ENCODE measurements at regions not wholly inside any gene's neighbourhood (a gene's known extent, or its start where the extent isn't known, plus 50 kb on each side); places are given as distances from the start of the nearest gene placed in this dataset.
"Not testable (repeated sequence)": the region's sequence is repeated elsewhere in the genome, so short reads cannot be mapped to it uniquely, and the experiment has no call there.

DNA sequence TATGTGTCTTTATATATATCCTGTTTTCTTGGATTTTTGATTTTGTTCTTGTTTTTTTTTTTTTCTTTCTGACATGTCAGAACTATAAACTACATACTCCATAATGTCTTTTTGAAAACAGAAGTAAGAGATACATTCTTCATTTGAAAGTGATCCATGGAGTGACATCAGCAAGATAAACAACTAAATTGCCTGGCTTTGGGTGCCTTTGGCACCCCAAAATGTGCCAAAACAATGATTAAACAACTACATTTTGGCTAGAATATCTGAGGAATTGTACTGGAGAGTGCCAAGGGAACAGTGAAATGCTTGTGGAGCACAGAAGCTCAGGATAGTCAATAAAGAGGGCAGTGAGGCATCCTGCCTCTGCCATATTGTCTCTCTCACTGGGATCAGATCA is 766.1 kb upstream of the ANO3 start:
- H3K4me3 ChIP-seq (ENCODE audit: low read depth, low read length) = no peak overlapping the region
- no peaks in the 10 kb centered on the region for H3K27me3 ChIP-seq (ENCODE audit: insufficient read depth, low read length)
- no peaks in the 10 kb centered on the region for H3K79me2 ChIP-seq (ENCODE audit: control insufficient read depth, insufficient read depth, low read length, unreplicated experiment)
- H3K4me1 ChIP-seq (ENCODE audit: control insufficient read depth, insufficient read depth, low read length, unreplicated experiment) = no peaks in the 10 kb centered on the region
- no peak overlapping the region for H3K27ac ChIP-seq (ENCODE audit: low read depth, low read length)
- no peaks in the 10 kb centered on the region for H3K36me3 ChIP-seq (ENCODE audit: insufficient read depth, low read length)
- no peak overlapping the region for H2AFZ ChIP-seq (ENCODE audit: low read length, unreplicated experiment)

DNA sequence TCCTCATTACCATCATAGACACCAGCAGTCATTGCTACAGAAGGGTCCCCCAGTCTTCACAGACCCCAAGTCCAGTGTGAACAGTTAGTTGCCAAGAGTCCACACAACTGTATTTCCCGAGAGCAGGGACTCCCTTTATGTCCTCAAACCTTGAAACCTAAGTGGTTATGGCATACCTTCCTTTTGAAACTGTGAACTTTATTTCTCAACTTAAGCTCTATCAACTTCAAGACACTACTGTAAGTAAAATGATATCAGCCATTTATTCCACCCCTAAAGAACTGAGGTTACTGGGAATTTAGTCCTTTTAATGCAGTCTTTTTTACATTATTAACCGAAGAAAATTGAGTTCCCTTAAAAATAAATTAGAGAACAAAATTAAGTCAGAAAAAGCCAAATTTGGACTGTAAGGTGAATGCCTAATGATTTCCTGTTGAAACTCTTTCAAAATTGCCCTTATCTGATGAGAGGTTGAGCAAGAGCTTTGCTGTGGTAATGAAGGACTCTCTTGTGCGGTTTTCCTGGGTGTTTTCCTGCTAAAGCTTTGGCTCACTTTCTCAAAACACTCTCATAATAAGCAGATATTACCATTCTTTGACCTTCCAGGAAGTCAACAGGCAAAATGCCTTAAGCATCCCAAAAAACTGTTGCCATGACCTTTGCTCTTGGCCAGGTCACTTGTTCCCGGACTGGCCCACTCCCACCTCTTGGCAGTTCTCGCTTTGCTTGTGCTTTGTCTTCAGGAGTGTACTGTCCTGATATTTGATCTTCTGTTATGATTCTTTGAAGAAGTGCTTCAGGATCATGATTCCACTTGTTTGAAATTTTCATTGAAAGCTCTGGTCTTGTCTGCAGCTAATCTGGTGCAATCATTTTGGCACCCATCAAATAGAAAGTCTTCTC is 765.4 kb upstream of the ANO3 start:
- H3K4me1 ChIP-seq (ENCODE audit: control insufficient read depth, insufficient read depth, low read length, unreplicated experiment) = no peaks in the 10 kb centered on the region
- H2AFZ ChIP-seq (ENCODE audit: low read length, unreplicated experiment) = no peak overlapping the region
- H3K4me3 ChIP-seq (ENCODE audit: low read depth, low read length) = no peak overlapping the region
- no peaks in the 10 kb centered on the region for H3K27me3 ChIP-seq (ENCODE audit: insufficient read depth, low read length)
- no peak overlapping the region for H3K27ac ChIP-seq (ENCODE audit: low read depth, low read length)
- no peaks in the 10 kb centered on the region for H3K36me3 ChIP-seq (ENCODE audit: insufficient read depth, low read length)
- no peaks in the 10 kb centered on the region for H3K79me2 ChIP-seq (ENCODE audit: control insufficient read depth, insufficient read depth, low read length, unreplicated experiment)

DNA sequence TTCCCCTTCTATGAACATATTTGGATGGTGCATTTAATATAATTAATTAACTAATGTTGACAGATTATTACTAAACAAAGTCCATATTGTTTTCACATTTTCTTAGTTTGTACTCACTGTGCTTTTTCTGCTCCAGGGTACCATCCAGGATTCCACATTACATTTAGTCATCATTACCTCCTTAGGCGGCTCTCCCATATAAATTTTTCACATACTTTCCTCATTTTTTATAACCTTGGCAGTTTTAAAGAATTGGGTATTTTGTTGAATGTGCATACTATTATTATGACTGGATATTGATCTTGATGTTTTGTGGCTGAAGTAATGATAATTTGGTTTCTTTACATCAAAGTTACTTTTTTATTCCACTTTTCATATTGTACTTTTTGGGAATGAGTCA is 755.6 kb upstream of the ANO3 start:
- Histone ChIP-seq H3K79me2 (ENCODE audit: control insufficient read depth, insufficient read depth, low read length, unreplicated experiment) (no peaks in the 10 kb centered on the region), H3K27me3 (ENCODE audit: insufficient read depth, low read length) (no peaks in the 10 kb centered on the region), H3K4me3 (ENCODE audit: low read depth, low read length) (no peak overlapping the region), H3K36me3 (ENCODE audit: insufficient read depth, low read length) (no peaks in the 10 kb centered on the region), H3K4me1 (ENCODE audit: control insufficient read depth, insufficient read depth, low read length, unreplicated experiment) (no peaks in the 10 kb centered on the region), H3K27ac (ENCODE audit: low read depth, low read length) (no peak overlapping the region), H2AFZ (ENCODE audit: low read length, unreplicated experiment) (no peak overlapping the region)

DNA sequence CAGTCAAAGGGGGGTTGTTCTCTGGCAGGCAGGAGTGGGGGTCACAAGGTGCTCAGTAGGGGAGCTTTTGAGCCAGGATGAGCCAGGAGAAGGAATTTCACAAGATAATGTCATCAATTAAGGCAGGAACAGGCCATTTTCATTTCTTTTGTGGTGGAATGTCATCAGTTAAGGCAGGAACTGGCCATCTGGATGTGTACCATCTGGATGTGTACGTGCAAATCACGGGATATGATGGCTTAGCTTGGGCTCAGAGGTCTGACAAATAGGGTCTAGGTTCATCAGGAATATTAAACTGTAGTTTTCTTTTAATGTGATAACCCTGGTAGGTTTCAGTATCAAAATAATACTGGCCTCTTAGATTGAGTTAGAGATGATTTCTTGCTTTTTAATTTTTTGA is 752.4 kb upstream of the ANO3 start:
- not testable (repeated sequence) for H3K27ac ChIP-seq (ENCODE audit: low read depth, low read length); H3K27me3 ChIP-seq (ENCODE audit: insufficient read depth, low read length); H3K4me1 ChIP-seq (ENCODE audit: control insufficient read depth, insufficient read depth, low read length, unreplicated experiment); H3K4me3 ChIP-seq (ENCODE audit: low read depth, low read length); H2AFZ ChIP-seq (ENCODE audit: low read length, unreplicated experiment); H3K79me2 ChIP-seq (ENCODE audit: control insufficient read depth, insufficient read depth, low read length, unreplicated experiment); H3K36me3 ChIP-seq (ENCODE audit: insufficient read depth, low read length)

DNA sequence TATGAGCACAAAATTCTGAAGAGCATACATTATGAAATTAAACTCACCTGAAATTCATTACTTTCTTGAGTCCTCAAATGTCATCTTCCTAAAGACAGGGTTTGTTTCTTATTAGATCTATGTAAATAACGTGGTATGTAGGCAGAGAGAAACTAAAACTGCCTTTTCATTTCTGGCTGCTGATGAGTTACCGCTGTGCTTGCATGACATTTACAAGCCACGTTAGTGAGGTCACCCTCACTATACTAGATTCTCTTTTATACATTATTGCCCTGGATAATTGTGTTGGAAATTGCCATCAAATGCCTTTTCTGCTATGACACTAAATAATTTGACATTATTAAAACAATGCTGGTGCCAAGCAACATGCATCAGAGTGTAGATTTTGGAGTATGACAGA is 748.3 kb upstream of the ANO3 start:
- H3K4me1 ChIP-seq (ENCODE audit: control insufficient read depth, insufficient read depth, low read length, unreplicated experiment) = no peaks in the 10 kb centered on the region
- no peak overlapping the region for H2AFZ ChIP-seq (ENCODE audit: low read length, unreplicated experiment)
- no peak overlapping the region for H3K4me3 ChIP-seq (ENCODE audit: low read depth, low read length)
- no peak overlapping the region for H3K27ac ChIP-seq (ENCODE audit: low read depth, low read length)
- H3K36me3 ChIP-seq (ENCODE audit: insufficient read depth, low read length) = no peaks in the 10 kb centered on the region
- H3K79me2 ChIP-seq (ENCODE audit: control insufficient read depth, insufficient read depth, low read length, unreplicated experiment) = no peaks in the 10 kb centered on the region
- no peaks in the 10 kb centered on the region for H3K27me3 ChIP-seq (ENCODE audit: insufficient read depth, low read length)

DNA sequence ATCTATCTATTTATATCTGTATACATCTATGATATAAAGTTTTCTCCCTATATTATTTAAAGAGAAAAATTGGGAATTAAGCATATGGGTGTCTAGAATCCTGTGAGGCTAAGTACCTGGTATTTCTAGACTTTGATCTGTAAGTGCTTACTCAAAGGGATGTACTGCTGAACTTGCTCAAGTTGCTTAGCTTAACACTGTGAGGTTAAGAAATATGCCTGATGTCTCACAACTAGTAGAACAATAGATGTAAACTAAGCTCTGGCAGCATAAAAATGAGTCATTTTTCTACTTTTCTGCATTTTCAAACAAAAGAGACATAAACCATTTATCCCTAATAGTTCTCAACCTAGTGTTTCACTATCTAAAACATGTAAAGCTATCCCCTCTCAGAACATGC is 744.4 kb upstream of the ANO3 start:
- Histone ChIP-seq H3K36me3 (ENCODE audit: insufficient read depth, low read length) (no peaks in the 10 kb centered on the region), H2AFZ (ENCODE audit: low read length, unreplicated experiment) (no peak overlapping the region), H3K4me3 (ENCODE audit: low read depth, low read length) (no peak overlapping the region), H3K27me3 (ENCODE audit: insufficient read depth, low read length) (no peaks in the 10 kb centered on the region), H3K4me1 (ENCODE audit: control insufficient read depth, insufficient read depth, low read length, unreplicated experiment) (no peaks in the 10 kb centered on the region), H3K79me2 (ENCODE audit: control insufficient read depth, insufficient read depth, low read length, unreplicated experiment) (no peaks in the 10 kb centered on the region), H3K27ac (ENCODE audit: low read depth, low read length) (no peak overlapping the region)

DNA sequence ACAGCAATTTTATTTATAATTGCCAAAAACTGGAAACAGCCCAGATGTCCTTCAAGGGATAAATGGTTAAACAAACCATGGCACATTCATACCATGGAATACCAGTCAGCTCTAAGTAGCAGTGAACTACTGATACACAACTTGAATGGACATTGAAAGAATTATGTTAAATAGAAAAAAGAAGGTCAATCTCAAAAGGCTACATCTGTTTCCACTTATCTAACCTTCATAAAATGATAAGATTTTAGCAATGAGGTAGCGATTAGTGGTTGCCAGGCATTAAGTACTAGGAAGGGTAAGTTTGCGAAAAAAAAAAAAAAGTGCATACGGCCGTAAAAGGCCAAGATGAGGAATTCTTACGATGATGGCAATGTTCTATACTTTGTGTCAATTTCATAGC is 738.7 kb upstream of the ANO3 start:
- Histone ChIP-seq H3K4me3 (ENCODE audit: low read depth, low read length) (no peak overlapping the region), H3K4me1 (ENCODE audit: control insufficient read depth, insufficient read depth, low read length, unreplicated experiment) (no peaks in the 10 kb centered on the region), H3K79me2 (ENCODE audit: control insufficient read depth, insufficient read depth, low read length, unreplicated experiment) (no peaks in the 10 kb centered on the region), H2AFZ (ENCODE audit: low read length, unreplicated experiment) (no peak overlapping the region), H3K27ac (ENCODE audit: low read depth, low read length) (no peak overlapping the region), H3K36me3 (ENCODE audit: insufficient read depth, low read length) (no peaks in the 10 kb centered on the region), H3K27me3 (ENCODE audit: insufficient read depth, low read length) (no peaks in the 10 kb centered on the region)

DNA sequence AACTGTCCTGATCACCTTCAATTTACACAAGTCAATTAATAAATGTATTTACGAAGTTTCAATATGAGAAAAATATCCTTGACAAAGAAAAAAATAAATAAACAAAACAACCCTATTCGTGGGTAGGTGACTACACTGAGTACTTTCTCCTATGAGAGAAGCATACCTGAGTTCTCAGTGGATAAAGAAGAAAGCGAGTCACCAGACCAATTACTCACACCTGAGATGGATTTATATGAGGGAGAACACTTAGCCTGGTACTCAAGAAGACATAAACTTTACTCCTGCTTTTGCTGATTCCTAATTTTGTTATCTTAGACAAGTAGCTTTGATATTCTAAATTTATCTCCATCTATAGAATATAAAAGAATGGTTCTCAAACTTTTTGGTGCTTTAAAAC is 735.2 kb upstream of the ANO3 start:
- Histone ChIP-seq H3K36me3 (ENCODE audit: insufficient read depth, low read length) (no peaks in the 10 kb centered on the region), H3K79me2 (ENCODE audit: control insufficient read depth, insufficient read depth, low read length, unreplicated experiment) (no peaks in the 10 kb centered on the region), H3K4me1 (ENCODE audit: control insufficient read depth, insufficient read depth, low read length, unreplicated experiment) (no peaks in the 10 kb centered on the region), H2AFZ (ENCODE audit: low read length, unreplicated experiment) (no peak overlapping the region), H3K27ac (ENCODE audit: low read depth, low read length) (no peak overlapping the region), H3K4me3 (ENCODE audit: low read depth, low read length) (no peak overlapping the region), H3K27me3 (ENCODE audit: insufficient read depth, low read length) (no peaks in the 10 kb centered on the region)

DNA sequence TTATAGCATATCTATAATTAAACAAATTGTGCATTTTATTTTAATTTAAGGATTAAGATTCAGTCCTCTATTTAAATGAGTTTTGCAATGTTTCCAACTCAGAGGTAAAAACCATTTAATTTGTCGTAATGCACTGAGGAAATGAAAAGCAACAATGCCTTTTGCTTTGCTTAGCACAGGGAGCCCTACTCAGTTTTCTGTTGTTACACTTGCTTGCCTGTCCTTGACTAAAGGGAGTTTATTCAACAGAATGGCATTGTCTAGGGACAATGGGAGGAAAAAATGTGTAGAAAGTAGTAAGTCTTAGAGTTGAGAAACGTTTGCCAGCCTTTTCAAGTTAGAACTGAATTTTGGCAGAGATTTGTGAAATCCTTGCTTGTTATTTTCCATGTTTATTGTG is 734.2 kb upstream of the ANO3 start:
- H3K4me1 ChIP-seq (ENCODE audit: control insufficient read depth, insufficient read depth, low read length, unreplicated experiment) = no peaks in the 10 kb centered on the region
- no peaks in the 10 kb centered on the region for H3K36me3 ChIP-seq (ENCODE audit: insufficient read depth, low read length)
- H3K4me3 ChIP-seq (ENCODE audit: low read depth, low read length) = no peak overlapping the region
- no peak overlapping the region for H2AFZ ChIP-seq (ENCODE audit: low read length, unreplicated experiment)
- no peaks in the 10 kb centered on the region for H3K79me2 ChIP-seq (ENCODE audit: control insufficient read depth, insufficient read depth, low read length, unreplicated experiment)
- H3K27ac ChIP-seq (ENCODE audit: low read depth, low read length) = no peak overlapping the region
- H3K27me3 ChIP-seq (ENCODE audit: insufficient read depth, low read length) = no peaks in the 10 kb centered on the region

DNA sequence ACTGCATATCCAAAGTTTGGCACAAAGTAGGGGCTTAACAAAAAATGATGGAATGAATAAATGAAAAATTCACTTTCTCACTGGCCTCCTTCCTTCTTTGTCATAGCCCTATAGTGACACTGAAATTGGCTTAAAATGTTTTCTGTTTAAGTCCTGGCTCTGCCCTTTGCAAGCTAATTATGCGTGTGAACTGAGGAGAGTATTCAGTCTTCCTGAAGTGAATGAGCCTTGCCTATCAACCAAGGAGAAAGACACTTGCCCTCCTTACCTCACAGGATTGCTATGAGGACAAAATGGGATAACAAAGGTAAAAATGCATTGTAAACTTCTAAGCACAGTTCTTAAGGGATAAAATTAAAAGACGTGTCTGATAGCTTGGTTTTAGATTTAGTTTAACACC is 729.8 kb upstream of the ANO3 start:
- Histone ChIP-seq H3K4me3 (ENCODE audit: low read depth, low read length) (no peak overlapping the region), H3K79me2 (ENCODE audit: control insufficient read depth, insufficient read depth, low read length, unreplicated experiment) (no peaks in the 10 kb centered on the region), H2AFZ (ENCODE audit: low read length, unreplicated experiment) (no peak overlapping the region)

DNA sequence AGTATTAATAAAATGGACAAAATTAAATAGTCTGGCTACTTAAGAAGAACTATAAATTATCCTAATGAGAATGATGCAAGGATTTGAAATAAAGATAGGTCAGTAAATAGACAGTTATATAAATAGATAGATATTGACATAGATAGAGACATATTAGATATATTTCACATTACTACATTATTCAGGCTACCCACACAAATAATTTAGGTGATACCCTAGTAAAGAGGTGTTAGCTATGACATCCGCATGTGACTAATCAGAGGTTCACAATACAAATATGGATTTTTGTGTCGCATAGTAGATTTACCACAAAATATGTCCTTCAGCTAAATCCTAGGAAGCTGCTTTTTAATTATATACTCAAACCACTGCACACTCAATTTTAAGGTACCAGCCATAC is 729.0 kb upstream of the ANO3 start:
- H2AFZ ChIP-seq (ENCODE audit: low read length, unreplicated experiment) = no peak overlapping the region
- H3K4me3 ChIP-seq (ENCODE audit: low read depth, low read length) = no peak overlapping the region
- H3K36me3 ChIP-seq (ENCODE audit: insufficient read depth, low read length) = no peaks in the 10 kb centered on the region
- H3K79me2 ChIP-seq (ENCODE audit: control insufficient read depth, insufficient read depth, low read length, unreplicated experiment) = no peaks in the 10 kb centered on the region
- no peaks in the 10 kb centered on the region for H3K4me1 ChIP-seq (ENCODE audit: control insufficient read depth, insufficient read depth, low read length, unreplicated experiment)
- no peak overlapping the region for H3K27ac ChIP-seq (ENCODE audit: low read depth, low read length)
- H3K27me3 ChIP-seq (ENCODE audit: insufficient read depth, low read length) = no peaks in the 10 kb centered on the region

More for the DNA sequence above, 729.8 kb upstream of the ANO3 start:
- Histone ChIP-seq H3K27ac (ENCODE audit: low read depth, low read length) (no peak overlapping the region), H3K27me3 (ENCODE audit: insufficient read depth, low read length) (no peaks in the 10 kb centered on the region), H3K36me3 (ENCODE audit: insufficient read depth, low read length) (no peaks in the 10 kb centered on the region), H3K4me1 (ENCODE audit: control insufficient read depth, insufficient read depth, low read length, unreplicated experiment) (no peaks in the 10 kb centered on the region)
